Colonic mucosa (tissue), 4 donors: ENCODE measurements at regions not wholly inside any gene's neighbourhood (a gene's known extent, or its start where the extent isn't known, plus 50 kb on each side); places are given as distances from the start of the nearest gene placed in this dataset.

Source experiments
- DNase-seq: peaks from one replicate; pipeline ENCODE4 v3.0.0-alpha.2; 2020
- H3K27ac ChIP-seq: fragments of 200-600 bp; one replicate; pipeline ENCODE4 v1.8.0; 2021
- H3K27me3 ChIP-seq: fragments of 200-600 bp; one replicate; pipeline ENCODE4 v1.8.0; 2021
- H3K36me3 ChIP-seq: fragments of 200-600 bp; one replicate; pipeline ENCODE4 v1.8.0; 2021
- H3K4me1 ChIP-seq: fragments of 200-600 bp; one replicate; pipeline ENCODE4 v1.8.0; 2021; ENCODE audit warnings: mild to moderate bottlenecking
- H3K4me3 ChIP-seq: fragments of 200-600 bp; one replicate; pipeline ENCODE4 v1.8.0; 2021
- H3K9ac ChIP-seq, 2 donors: one replicate each; pipeline ENCODE4 v1.7.0; 2013; ENCODE audit warnings: control low read depth in 2 of 2, low read depth in 2 of 2, low read length in 2 of 2
- H3K9me3 ChIP-seq: fragments of 200-600 bp; one replicate; pipeline ENCODE4 v1.8.0; 2021
- intact Hi-C: fragments of 100-400 bp; cut with DNase I; formaldehyde crosslinking; loops from one replicate; pipeline ENCODE4 v1.14.1; 2022
- TF ChIP-seq, protein P1 (sequence below): fragments of 200-600 bp; IDR thresholded peaks from one replicate; pipeline ENCODE4 v1.8.0; 2022; ENCODE audit warnings: antibody characterized with exemption, mild to moderate bottlenecking
- donor health status: healthy.
- donor health status: DM: no; HTN: no; CAD: no.
- donor health status: DM: no; HTN: no; CAD: no.

DNA sequence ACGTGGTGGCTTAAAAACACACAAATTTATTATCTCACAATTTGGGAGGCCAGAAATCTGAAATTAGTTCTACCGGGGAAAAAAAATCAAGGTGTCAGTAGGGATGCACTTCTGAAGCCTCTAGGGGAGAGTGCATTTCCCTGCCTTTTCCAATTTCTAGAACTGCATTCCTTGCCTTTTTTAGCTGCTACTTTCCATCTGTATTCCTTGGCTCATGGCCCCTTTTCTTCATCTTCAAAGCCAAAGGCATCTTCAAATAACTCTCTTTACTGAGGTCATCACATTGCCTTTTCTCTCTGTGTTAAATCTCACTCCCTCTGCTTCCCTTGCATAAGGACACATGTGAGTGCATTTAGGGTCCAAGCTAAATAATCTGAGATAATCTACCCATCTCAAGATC is 69.5 kb upstream of the NEO1 start:
- Histone ChIP-seq H3K4me1 (no peaks in the 10 kb centered on the region), H3K36me3 (no peaks in the 10 kb centered on the region), H3K27me3 (no peaks in the 10 kb centered on the region), H3K9ac (no peak overlapping the region), H3K27ac (no peak overlapping the region), H3K4me3 (no peak overlapping the region), H3K9me3 (no peaks in the 10 kb centered on the region)
- intact Hi-C loops: no loop called here
- no peak for DNase-seq
- TF ChIP-seq, protein P1, sequence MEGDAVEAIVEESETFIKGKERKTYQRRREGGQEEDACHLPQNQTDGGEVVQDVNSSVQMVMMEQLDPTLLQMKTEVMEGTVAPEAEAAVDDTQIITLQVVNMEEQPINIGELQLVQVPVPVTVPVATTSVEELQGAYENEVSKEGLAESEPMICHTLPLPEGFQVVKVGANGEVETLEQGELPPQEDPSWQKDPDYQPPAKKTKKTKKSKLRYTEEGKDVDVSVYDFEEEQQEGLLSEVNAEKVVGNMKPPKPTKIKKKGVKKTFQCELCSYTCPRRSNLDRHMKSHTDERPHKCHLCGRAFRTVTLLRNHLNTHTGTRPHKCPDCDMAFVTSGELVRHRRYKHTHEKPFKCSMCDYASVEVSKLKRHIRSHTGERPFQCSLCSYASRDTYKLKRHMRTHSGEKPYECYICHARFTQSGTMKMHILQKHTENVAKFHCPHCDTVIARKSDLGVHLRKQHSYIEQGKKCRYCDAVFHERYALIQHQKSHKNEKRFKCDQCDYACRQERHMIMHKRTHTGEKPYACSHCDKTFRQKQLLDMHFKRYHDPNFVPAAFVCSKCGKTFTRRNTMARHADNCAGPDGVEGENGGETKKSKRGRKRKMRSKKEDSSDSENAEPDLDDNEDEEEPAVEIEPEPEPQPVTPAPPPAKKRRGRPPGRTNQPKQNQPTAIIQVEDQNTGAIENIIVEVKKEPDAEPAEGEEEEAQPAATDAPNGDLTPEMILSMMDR: no peak

DNA sequence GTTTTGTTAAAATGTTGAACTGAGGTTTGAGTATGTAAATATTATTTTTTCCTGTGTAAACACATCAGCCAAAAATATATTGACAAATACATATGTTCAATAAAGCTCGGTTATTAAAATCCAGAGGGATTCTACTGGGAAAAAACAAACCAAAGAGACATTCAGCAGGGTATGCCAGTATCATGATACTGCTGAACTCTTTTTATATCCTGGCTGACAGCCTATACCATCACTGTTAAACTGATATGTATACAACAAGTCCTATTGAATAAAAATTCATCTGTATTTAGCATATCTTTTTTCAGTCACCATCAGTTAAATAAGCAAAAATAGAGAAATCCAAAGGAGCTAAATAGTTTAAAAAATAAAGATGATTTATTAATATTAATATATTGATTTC is 71.6 kb upstream of the NEO1 start:
- no peak for DNase-seq
- H3K27ac ChIP-seq: no peak overlapping the region
- H3K4me3 ChIP-seq: no peak overlapping the region
- TF ChIP-seq, protein P1: no peak
- H3K36me3 ChIP-seq: no peaks in the 10 kb centered on the region
- H3K9ac ChIP-seq: no peak overlapping the region
- H3K9me3 ChIP-seq: no peaks in the 10 kb centered on the region
- no peaks in the 10 kb centered on the region for H3K27me3 ChIP-seq
- H3K4me1 ChIP-seq: no peaks in the 10 kb centered on the region
- intact Hi-C loops: no loop called here

DNA sequence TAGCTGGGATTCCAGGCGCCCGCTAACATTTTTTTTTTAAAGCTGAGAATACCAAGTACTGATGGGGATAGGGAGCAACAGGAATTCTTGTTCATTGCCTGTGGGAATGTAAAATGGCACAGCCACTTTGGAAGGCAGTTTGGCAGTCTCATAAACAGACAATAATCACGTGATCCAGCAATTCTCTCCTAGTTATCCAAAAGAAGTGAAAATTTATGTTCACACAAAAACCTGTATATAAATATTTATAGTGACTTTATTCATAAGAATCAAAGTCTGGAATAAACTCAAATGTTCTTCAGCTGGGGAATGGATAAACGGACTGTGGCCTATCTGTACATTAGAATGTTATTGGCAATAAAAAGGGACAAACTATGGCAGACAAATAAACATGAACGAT is 72.5 kb upstream of the NEO1 start:
- no peaks in the 10 kb centered on the region for H3K27me3 ChIP-seq
- H3K27ac ChIP-seq: no peak overlapping the region
- no peaks in the 10 kb centered on the region for H3K9me3 ChIP-seq
- intact Hi-C loops: loop anchor here (10.0 kb wide), 1 partner anchor 185 kb away; no protein-coding TSS in a partner anchor
- no peaks in the 10 kb centered on the region for H3K36me3 ChIP-seq
- H3K4me3 ChIP-seq: no peak overlapping the region
- TF ChIP-seq, protein P1: no peak
- no peak for DNase-seq
- H3K4me1 ChIP-seq: no peaks in the 10 kb centered on the region
- H3K9ac ChIP-seq: no peak overlapping the region

DNA sequence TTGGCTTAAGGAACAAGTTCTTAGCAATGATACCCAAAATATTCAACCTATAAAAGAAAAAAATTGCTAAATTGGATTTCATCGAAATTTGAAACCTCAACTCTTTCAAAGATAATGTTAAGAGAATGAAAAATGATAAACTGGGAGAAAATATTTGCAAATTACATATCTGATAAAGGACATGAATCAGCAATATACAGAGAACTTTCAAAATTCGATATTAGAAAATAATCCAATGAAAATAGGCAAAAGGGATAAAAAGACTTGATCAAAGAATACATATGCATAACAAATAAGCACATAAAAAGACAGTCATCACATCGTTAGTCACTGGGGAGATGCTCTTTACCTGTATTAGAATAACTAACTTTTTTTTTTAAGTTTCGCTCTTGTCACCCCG is 73.0 kb upstream of the NEO1 start:
- Histone ChIP-seq H3K27me3 (no peaks in the 10 kb centered on the region), H3K9ac (no peak overlapping the region), H3K36me3 (no peaks in the 10 kb centered on the region), H3K27ac (no peak overlapping the region), H3K9me3 (no peaks in the 10 kb centered on the region), H3K4me3 (no peak overlapping the region), H3K4me1 (no peaks in the 10 kb centered on the region)
- intact Hi-C loops: loop anchor here (10.0 kb wide), 1 partner anchor 185 kb away; no protein-coding TSS in a partner anchor
- no peak for DNase-seq
- TF ChIP-seq, protein P1: no peak

DNA sequence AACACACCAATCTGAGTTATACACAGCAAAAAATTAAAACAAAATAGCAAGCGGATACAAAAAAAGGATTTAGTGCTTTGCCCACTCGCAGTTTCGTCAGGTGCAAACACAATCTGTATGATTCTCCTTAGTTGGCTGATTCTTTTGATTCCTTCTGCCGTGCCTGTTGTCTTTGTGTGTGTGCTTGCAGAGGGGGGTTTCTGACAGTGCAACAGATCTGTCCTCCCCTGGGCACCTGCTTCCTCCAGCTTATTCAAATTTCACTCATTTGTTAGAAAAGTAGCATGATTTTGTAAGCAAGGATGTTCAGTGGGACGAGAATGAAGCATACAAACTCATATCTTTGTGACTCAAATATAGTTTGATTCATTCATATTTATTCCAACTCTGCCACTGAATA is 74.0 kb upstream of the NEO1 start:
- Histone ChIP-seq H3K27me3 (no peaks in the 10 kb centered on the region), H3K4me3 (no peak overlapping the region), H3K4me1 (no peaks in the 10 kb centered on the region), H3K9ac (no peak overlapping the region), H3K27ac (no peak overlapping the region), H3K36me3 (no peaks in the 10 kb centered on the region), H3K9me3 (no peaks in the 10 kb centered on the region)
- DNase-seq: no peak
- intact Hi-C loops: loop anchor here (10.0 kb wide), 1 partner anchor 183 kb away; no protein-coding TSS in a partner anchor
- TF ChIP-seq, protein P1: no peak
